ENCODE measurements at regions not wholly inside any gene's neighbourhood (a gene's known extent, or its start where the extent isn't known, plus 50 kb on each side); places are given as distances from the start of the nearest gene placed in this dataset.
"Not testable (repeated sequence)": the region's sequence is repeated elsewhere in the genome, so short reads cannot be mapped to it uniquely, and the experiment has no call there.

DNA sequence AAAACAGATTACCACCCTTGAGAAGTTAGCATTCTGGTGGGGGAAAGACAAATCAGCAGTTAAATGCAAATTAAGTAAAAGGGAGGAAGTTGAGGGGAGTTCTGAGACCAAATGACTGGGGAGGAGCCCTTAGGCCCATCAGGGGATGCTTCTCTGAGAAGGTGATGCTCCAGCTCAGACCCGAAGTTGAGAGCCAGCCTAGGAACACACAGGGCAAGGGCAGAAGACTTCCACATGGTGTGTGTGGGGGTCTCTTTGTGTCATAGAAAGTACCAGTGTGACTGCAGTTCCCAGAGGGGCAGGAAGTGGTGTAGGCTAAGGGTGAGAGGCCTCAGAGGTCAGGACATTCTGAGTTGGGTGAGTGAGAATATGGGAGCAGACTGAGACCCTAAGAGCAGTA, 137.3 kb downstream of the KLRB1 start:
- TF ChIP-seq, protein P1, sequence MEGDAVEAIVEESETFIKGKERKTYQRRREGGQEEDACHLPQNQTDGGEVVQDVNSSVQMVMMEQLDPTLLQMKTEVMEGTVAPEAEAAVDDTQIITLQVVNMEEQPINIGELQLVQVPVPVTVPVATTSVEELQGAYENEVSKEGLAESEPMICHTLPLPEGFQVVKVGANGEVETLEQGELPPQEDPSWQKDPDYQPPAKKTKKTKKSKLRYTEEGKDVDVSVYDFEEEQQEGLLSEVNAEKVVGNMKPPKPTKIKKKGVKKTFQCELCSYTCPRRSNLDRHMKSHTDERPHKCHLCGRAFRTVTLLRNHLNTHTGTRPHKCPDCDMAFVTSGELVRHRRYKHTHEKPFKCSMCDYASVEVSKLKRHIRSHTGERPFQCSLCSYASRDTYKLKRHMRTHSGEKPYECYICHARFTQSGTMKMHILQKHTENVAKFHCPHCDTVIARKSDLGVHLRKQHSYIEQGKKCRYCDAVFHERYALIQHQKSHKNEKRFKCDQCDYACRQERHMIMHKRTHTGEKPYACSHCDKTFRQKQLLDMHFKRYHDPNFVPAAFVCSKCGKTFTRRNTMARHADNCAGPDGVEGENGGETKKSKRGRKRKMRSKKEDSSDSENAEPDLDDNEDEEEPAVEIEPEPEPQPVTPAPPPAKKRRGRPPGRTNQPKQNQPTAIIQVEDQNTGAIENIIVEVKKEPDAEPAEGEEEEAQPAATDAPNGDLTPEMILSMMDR (conservative IDR thresholded peaks at IDR 0.05; ENCODE audit: low read length): not testable (repeated sequence)
- TF ChIP-seq EZH2phosphoT487 (IDR thresholded peaks at IDR 0.05; ENCODE audit: borderline replicate concordance, low read depth, low read length): not testable (repeated sequence)
